ENCODE measurements at regions not wholly inside any gene's neighbourhood (a gene's known extent, or its start where the extent isn't known, plus 50 kb on each side); places are given as distances from the start of the nearest gene placed in this dataset.

- TF ChIP-seq YY1 (IDR thresholded peaks at IDR 0.05; ENCODE audit: insufficient read depth, insufficient read length) (no peak), SUZ12 (IDR thresholded peaks at IDR 0.05; ENCODE audit: extremely low read depth, insufficient read depth, insufficient read length) (no peak)
These were observed 244.0 kb upstream of the RBMY1B start for GRCh38 chrY:21267164-21267563.

Data from NT2/D1 (cell line).